GM23338 (cell line): ENCODE measurements at regions not wholly inside any gene's neighbourhood (a gene's known extent, or its start where the extent isn't known, plus 50 kb on each side); places are given as distances from the start of the nearest gene placed in this dataset.

ENCODE experiments used
- CREB1 ChIP-seq: fragments of 250-450 bp; sonication (Bioruptor Pico); IDR thresholded peaks from 2 replicates; pipeline ENCODE4 v1.5.0; 2020; ENCODE audit warnings: low read depth, mild to moderate bottlenecking, moderate library complexity
- ETS1 ChIP-seq: IDR thresholded peaks from 2 replicates; pipeline ENCODE4 v1.6.1; 2016; ENCODE audit warnings: antibody characterized with exemption
- EZH2 ChIP-seq: fragments of 200-600 bp; sonication (generic); IDR thresholded peaks from one replicate; pipeline ENCODE4 v1.8.0; 2017; ENCODE audit warnings: antibody characterized with exemption, mild to moderate bottlenecking, low read depth; ENCODE audit not compliant: unreplicated experiment
- EZH2phosphoT487 ChIP-seq: fragments of 200-600 bp; sonication (generic); IDR thresholded peaks from one replicate; pipeline ENCODE4 v1.8.1; 2018; ENCODE audit warnings: antibody characterized with exemption; ENCODE audit not compliant: unreplicated experiment
- JUNB ChIP-seq: IDR thresholded peaks from one replicate; pipeline ENCODE4 v1.6.1; 2016; ENCODE audit warnings: antibody characterized with exemption; ENCODE audit not compliant: unreplicated experiment
- POLR2AphosphoS5 ChIP-seq: IDR thresholded peaks from 2 replicates; pipeline ENCODE4 v1.6.1; 2016; ENCODE audit warnings: antibody characterized with exemption, low read depth
- STAT1 ChIP-seq: IDR thresholded peaks from one replicate; pipeline ENCODE4 v1.6.1; 2016; ENCODE audit warnings: antibody characterized with exemption; ENCODE audit not compliant: unreplicated experiment
- ZNF331 ChIP-seq: fragments of 250-450 bp; sonication (Bioruptor Pico); IDR thresholded peaks from 2 replicates; pipeline ENCODE4 v1.5.0; 2020; ENCODE audit warnings: low read depth, mild to moderate bottlenecking, moderate library complexity
- ZNF462 ChIP-seq: fragments of 250-450 bp; sonication (Bioruptor Pico); IDR thresholded peaks from 2 replicates; pipeline ENCODE4 v1.5.0; 2020; ENCODE audit warnings: mild to moderate bottlenecking, moderate library complexity
- TF ChIP-seq, protein P1 (sequence below), 2 experiments: fragments of 200-600 bp in 1 of 2; sonication (generic) in 1 of 2; conservative IDR thresholded peaks; 2 replicates each; pipeline versions ENCODE4 v1.5.1 to v1.6.1; 2016 to 2017; ENCODE audit warnings: antibody characterized with exemption in 2 of 2, low read depth in 2 of 2, mild to moderate bottlenecking in 2 of 2, moderate library complexity in 1 of 2
- TF ChIP-seq, protein P2 (sequence below): IDR thresholded peaks from one replicate; pipeline ENCODE4 v1.6.1; 2018; ENCODE audit warnings: antibody characterized with exemption; ENCODE audit not compliant: unreplicated experiment

GRCh38 chr3:182519569-182519968, 273.7 kb upstream of the ATP11B start:
- TF ChIP-seq, protein P1, sequence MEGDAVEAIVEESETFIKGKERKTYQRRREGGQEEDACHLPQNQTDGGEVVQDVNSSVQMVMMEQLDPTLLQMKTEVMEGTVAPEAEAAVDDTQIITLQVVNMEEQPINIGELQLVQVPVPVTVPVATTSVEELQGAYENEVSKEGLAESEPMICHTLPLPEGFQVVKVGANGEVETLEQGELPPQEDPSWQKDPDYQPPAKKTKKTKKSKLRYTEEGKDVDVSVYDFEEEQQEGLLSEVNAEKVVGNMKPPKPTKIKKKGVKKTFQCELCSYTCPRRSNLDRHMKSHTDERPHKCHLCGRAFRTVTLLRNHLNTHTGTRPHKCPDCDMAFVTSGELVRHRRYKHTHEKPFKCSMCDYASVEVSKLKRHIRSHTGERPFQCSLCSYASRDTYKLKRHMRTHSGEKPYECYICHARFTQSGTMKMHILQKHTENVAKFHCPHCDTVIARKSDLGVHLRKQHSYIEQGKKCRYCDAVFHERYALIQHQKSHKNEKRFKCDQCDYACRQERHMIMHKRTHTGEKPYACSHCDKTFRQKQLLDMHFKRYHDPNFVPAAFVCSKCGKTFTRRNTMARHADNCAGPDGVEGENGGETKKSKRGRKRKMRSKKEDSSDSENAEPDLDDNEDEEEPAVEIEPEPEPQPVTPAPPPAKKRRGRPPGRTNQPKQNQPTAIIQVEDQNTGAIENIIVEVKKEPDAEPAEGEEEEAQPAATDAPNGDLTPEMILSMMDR (conservative IDR thresholded peaks at IDR 0.05; ENCODE audit: low read depth in 2 of 2), result no peak
- TF ChIP-seq EZH2 (no peak), POLR2AphosphoS5 (no peak), JUNB (no peak), ZNF331 (no peak), EZH2phosphoT487 (no peak), ZNF462 (CRISPR knock-in tag) (no peak), CREB1 (no peak), ETS1 (no peak), STAT1 (no peak)
- TF ChIP-seq, protein P2, sequence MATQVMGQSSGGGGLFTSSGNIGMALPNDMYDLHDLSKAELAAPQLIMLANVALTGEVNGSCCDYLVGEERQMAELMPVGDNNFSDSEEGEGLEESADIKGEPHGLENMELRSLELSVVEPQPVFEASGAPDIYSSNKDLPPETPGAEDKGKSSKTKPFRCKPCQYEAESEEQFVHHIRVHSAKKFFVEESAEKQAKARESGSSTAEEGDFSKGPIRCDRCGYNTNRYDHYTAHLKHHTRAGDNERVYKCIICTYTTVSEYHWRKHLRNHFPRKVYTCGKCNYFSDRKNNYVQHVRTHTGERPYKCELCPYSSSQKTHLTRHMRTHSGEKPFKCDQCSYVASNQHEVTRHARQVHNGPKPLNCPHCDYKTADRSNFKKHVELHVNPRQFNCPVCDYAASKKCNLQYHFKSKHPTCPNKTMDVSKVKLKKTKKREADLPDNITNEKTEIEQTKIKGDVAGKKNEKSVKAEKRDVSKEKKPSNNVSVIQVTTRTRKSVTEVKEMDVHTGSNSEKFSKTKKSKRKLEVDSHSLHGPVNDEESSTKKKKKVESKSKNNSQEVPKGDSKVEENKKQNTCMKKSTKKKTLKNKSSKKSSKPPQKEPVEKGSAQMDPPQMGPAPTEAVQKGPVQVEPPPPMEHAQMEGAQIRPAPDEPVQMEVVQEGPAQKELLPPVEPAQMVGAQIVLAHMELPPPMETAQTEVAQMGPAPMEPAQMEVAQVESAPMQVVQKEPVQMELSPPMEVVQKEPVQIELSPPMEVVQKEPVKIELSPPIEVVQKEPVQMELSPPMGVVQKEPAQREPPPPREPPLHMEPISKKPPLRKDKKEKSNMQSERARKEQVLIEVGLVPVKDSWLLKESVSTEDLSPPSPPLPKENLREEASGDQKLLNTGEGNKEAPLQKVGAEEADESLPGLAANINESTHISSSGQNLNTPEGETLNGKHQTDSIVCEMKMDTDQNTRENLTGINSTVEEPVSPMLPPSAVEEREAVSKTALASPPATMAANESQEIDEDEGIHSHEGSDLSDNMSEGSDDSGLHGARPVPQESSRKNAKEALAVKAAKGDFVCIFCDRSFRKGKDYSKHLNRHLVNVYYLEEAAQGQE, result no peak
